ENCODE measurements at regions not wholly inside any gene's neighbourhood (a gene's known extent, or its start where the extent isn't known, plus 50 kb on each side); places are given as distances from the start of the nearest gene placed in this dataset.

GRCh38 chr12:105721051-105721825 is 390.7 kb downstream of the C12orf75 start:
- DNase-seq = no peak

- no peak for DNase-seq
Measured at GRCh38 chr12:105721891-105722290, 391.4 kb downstream of the C12orf75 start.

- no peak for DNase-seq
Measured at GRCh38 chr12:105723066-105723465, 392.6 kb downstream of the C12orf75 start.

GRCh38 chr12:105723494-105723893 is 393.0 kb downstream of the C12orf75 start:
- DNase-seq = no peak

- no peak for DNase-seq
Measured at GRCh38 chr12:105724641-105725040, 394.1 kb downstream of the C12orf75 start.

GRCh38 chr12:105725054-105725453 is 394.6 kb downstream of the C12orf75 start:
- DNase-seq = no peak

- DNase-seq = no peak
Measured at GRCh38 chr12:105729181-105729771, 398.8 kb downstream of the C12orf75 start.

- DNase-seq = no peak
Measured at GRCh38 chr12:105729926-105730325, 399.4 kb downstream of the C12orf75 start.

GRCh38 chr12:105733579-105733978 is 403.1 kb downstream of the C12orf75 start:
- no peak for DNase-seq

- DNase-seq = no peak
Measured at GRCh38 chr12:105736498-105736897, 402.3 kb downstream of the NUAK1 start.

GRCh38 chr12:105738051-105738450 is 400.7 kb downstream of the NUAK1 start:
- DNase-seq = no peak

GRCh38 chr12:105740369-105740768 is 398.4 kb downstream of the NUAK1 start:
- no peak for DNase-seq

GRCh38 chr12:105740970-105741725 is 397.6 kb downstream of the NUAK1 start:
- no peak for DNase-seq

- DNase-seq = no peak
Measured at GRCh38 chr12:105741786-105742566, 396.8 kb downstream of the NUAK1 start.

- no peak for DNase-seq
Measured at GRCh38 chr12:105742567-105742874, 396.2 kb downstream of the NUAK1 start.

GRCh38 chr12:105744371-105745058 is 394.2 kb downstream of the NUAK1 start:
- DNase-seq = no peak

GRCh38 chr12:105745811-105746210 is 392.9 kb downstream of the NUAK1 start:
- no peak for DNase-seq

- no peak for DNase-seq
Measured at GRCh38 chr12:105748806-105749600, 389.8 kb downstream of the NUAK1 start.

- DNase-seq = no peak
Measured at GRCh38 chr12:105750096-105750495, 388.7 kb downstream of the NUAK1 start.

GRCh38 chr12:105754313-105754712 is 384.4 kb downstream of the NUAK1 start:
- no peak for DNase-seq

- no peak for DNase-seq
Measured at GRCh38 chr12:105756961-105757360, 381.8 kb downstream of the NUAK1 start.

- no peak for DNase-seq
Measured at GRCh38 chr12:105759149-105759548, 379.6 kb downstream of the NUAK1 start.

All from hematopoietic multipotent progenitor cell treated with erythropoietin and hydrocortisone succinate and interleukin-3 and kit ligand, for 8 days (in vitro differentiated cells).